MV-4-11 (cell line): ENCODE measurements at regions not wholly inside any gene's neighbourhood (a gene's known extent, or its start where the extent isn't known, plus 50 kb on each side); places are given as distances from the start of the nearest gene placed in this dataset.

Experiments used
- DNase-seq: peaks from one replicate; lab custom pipeline; 2025; lab: John Stamatoyannopoulos, UW

DNA sequence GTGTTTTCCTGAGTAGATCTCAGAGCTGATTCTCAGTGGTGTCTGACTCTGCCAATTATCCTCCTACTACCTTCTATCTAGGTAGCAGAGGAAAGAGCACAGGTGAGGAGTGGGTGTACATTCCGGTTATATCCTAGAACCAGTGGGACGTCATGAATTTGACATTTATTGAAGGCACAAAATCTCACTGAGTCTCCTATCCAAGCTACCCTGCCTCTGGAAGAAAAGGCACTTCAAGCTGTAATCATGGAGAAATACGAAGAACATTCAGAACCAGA lies 952.2 kb downstream of the TUSC7 start:
- no peak for DNase-seq

DNA sequence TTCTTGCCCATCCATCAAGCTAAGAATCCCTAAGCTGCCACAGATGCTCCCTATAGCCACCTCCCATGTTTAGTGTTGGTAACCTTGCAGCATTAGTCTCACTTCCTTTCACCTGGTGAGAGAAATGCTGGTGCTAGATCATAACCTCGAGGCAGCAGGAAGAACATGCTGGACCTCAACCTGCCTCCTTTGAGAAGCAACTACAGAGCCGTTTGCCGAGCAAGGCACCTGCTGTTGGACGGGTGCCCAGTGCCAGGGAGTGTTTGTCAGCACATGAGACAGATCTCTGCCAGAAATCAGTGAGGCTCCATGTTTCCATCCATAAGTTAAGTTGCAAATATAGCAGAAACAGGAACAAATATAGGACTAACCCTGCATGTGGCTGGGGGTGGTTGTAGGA lies 955.7 kb downstream of the TUSC7 start:
- DNase-seq = no peak

DNA sequence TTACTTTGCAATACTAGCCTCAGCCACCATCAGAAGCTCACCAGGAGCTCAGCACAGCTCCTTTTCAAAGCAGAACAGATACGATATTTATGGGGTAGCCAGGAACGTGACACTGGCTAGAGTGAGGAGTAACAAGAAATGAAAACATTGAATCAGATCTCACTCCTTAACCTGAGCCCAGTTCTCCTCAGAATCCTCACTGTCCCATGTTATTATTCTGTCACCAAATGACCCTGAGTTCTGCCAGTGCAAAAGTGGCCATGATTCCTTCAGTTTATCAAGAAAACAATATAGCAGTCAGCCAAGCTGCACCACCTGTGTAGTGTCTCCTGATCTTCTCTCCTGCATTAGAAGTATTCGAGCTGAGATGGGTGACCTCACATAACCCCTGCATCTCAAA lies 956.7 kb downstream of the TUSC7 start:
- no peak for DNase-seq

DNA sequence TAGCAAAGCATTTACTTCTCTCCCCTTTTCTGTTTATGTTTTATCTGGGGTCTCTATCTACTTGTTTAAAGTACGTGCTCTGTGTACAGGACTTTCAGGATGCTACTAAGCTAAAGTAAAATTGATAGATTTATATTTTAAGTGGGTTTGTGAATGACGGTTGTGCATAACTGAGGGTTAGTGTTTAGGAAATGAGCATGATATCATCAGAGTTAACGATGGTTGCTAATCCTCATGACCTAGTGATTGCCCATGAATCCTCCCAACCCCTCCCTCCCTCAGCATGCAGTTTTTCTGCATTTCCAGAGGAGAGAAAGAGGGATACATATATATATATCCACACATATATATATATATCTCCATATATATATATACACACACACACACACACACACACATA lies 957.2 kb downstream of the TUSC7 start:
- no peak for DNase-seq

DNA sequence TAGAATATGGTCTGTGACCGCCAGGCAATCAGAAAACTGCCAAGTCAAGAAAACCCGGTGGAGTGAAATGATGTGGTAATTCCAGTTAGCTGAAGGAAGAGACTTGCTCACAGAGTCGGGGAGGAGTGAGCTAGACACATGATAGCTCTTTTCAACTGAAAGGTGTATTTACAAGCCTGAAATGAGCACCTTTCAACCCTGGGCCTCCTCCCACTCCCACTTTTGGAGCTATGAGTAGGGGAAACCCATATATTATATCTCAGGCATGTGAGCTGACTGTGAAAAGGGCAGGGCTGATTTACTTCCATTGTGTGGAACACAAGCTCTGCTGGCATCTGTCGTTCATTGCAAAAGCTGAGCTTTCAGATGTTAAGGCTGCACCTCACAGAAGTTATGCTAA lies 960.2 kb downstream of the TUSC7 start:
- no peak for DNase-seq

DNA sequence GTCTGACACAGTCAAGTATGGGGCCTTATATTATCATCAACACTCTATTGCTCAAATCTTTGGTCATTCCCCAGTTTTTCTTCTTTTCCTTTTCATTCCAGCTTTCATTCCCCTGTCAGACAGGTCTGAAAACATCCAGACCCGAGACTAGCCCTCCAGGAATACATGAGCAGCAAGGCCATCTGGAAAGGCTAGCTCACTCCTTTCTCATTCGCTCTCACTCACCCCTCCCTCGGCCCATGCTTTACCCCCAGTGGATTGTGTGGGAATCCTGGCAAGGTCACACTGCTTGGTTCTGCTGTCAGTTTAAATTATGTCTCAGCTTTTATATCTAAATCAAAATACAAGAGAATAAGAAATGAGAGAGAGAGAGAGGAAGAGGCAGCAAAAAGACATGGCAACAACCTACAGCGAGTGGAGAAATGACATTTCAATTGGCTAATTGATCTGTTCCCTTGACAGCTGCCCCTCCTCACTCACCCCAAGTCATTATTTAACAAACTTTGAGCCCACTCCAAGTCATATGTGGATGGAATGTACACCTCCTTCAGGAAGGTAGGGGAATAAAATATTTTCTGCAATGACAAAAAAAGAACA lies 962.2 kb downstream of the TUSC7 start:
- DNase-seq = no peak

DNA sequence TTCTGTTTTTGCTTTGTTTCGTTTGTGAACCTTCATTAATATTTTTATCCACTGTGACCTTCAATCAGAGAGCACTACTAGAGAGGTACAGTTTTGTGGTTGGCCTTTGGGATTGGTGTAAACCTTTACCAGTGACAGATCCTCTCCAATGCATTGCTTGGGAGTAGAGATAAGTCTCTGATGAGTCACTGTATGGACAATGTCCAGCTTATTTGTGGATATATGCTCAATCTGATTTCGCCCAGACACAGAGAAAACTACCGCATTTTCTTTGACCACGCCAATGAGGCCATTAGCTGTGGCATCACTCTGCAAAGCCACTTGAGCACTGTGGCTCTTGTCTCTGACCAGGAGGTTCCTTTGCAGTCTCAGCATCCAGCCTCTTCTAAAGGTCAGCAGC lies 964.7 kb downstream of the TUSC7 start:
- no peak for DNase-seq

DNA sequence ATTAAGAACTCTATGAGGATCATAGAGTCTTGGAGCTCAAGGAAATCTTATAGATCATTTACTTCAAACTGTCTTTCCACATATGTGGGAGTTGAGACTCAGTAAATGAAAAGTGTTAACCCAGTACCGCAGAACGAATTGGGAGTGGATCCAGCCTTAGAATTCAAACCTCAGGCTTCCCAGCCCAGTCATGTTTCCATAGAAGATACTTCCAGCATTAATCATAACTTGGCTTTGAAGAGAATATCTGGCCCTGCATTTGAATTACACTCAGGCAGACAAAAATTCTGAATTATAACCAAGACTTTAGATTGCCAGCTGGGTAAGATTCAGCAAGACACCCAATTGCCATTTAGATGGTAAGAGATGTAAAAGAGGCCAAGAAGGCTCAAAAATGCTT lies 972.0 kb downstream of the TUSC7 start:
- no peak for DNase-seq

DNA sequence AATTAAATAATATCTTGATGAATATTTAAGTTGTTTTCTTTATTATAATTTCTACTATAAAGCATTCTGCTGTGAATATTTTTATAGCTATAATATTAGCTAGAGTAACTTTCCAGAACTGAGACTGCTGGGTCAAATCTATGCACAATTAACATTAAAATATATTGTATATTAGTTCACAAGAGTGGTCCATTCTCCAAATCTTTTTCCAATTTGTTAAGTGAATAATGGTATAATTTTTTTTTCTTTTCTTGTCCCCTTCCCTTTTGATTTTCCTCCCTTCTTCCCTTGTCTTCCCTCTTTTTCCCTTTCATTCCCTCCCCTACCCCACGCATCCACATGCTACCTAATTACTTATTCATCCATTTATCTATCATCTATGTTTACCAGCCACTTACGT lies 977.5 kb downstream of the TUSC7 start:
- DNase-seq = no peak

DNA sequence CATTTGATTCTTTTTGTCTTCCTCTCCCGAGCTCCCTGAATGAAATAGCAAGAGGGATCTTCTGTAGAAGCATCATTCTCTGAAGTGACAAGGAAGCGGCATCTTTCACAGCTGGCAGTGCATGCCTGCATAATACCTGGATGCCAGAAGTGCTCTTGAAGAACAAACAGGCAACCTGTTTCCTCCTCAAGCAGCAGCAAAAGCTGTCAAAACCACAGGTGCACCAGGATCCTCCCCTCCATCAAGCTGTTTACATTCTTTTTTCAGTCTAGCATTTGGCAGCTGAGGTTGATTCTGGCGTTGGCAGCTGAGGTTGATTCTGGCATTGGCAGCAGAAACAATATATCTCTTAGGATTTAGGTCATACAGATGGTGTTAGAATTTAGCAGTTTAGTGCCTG lies 979.0 kb downstream of the TUSC7 start:
- DNase-seq = no peak

DNA sequence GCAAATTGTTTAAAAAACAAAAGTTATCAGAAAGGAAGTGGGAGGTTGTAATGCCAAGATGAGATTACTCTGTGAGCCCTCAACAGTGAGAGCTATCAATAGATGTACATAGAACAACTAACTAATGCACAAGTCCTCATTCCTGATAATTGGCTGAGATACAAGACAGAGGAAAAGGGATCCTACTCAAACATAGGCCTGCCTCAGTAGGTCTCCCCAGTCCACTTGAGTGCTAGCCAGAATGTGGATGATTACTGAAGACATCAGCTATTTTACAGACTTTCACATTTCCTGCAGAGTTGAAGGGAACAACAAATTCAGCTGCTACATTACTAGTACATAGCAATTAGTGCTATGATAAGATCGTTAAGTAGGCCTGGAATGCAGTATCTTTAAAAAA lies 981.9 kb downstream of the TUSC7 start:
- no peak for DNase-seq

DNA sequence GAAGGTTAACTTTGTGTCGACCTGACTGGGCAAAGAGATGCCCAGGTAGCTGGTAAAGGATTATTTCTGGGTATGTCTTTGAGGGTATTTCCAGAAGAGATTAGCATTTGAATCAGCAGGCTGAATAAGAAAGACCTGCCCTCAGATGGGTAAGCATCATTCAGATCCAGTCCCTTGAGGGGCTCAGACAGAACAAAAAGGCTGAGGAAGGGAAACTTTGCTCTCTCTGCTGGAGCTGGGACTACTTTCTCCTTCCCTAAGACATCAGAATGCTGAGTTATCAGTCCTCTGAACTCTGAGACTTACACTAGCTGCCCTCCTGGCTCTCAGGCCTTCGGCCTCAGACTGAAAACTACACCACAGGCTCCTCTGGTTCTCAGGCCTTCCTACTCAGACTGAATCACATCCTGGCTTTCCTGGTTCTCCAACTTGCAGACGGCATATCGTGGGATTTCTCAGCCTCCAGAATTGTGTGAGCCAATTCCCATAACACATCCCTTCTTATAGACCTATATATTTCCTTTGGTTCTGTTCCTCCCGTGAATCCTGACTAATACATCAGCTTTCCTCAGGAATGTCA lies 982.9 kb downstream of the TUSC7 start:
- no peak for DNase-seq

DNA sequence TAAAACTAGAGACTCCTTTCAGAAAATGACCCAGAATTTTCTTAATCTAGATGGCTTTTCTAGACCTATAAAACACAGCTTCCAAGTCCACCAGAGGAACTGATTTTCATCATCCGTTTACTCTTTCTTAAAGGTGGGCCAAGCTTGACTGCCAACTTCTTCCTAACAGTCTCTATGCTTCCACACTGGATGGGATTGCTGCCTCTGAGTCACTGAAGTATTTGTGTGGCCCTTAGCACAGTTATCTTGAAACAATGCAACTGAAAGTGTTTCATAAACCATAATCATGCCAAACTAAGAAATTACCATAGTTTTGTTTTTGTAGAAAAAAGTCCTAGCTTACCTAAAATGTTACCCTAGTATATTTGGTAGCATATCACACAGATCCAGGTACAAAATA lies 985.7 kb downstream of the TUSC7 start:
- no peak for DNase-seq

DNA sequence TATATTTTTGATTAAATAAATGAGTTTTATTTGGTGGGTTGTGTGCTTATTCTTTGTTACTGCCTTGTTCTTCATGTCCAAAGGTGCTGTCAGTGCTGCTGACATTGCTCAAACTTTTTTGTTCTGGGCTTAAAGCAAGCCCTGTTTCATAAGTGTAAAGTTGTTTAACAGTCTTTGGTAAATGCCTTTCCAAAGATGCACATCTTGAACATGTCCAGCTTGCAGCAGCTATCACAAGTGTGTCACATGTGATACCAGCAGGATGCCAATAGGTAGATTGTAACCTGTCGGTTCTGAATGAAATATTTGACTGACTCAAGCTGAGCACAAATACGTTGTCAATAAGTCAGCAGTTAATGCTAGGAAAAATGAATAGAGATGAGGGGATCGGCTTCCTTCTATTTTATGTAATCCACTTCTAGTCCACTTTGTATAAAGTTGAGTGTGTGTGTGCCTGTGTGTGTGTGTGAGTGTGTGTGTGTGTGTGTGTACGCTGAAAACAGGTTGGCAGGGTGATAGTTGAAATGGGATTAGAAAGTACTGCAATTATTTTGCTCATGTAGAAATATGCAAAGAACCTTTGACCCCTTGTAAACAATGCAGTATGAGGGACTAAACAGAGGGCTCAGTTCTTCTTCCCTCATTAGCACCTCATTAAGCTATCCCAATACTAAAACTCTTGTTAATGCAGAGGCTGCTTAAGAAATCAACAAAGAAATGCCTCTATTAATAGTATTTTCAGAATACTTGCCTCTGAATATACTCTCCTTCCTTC lies 986.5 kb downstream of the TUSC7 start:
- no peak for DNase-seq

DNA sequence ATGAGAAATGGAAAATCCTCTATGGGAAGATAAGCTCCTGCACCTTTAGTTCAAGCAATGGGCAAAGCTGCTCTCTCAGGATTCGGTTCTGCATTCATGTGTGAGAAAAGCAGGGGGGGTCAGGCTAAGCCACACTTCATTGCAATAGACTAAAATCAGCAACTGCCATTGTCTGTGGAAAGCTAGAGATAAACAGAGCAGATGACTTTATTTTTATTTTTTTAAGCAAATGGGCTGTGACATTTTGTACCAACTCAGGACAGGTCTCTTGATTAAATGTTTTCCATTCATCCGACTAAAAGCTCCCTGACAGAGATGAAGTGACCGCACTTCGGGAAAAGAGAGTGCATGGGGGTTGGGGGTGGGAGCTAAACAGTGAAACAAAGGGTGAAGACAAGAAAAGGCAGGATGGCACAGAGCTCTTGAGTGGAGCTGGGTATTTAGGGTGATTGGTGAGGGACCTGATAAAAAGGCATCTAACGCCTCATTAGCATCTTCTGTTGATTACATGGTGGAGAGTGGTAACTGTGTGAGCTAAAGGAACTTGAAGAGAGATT lies 987.4 kb downstream of the TUSC7 start:
- DNase-seq = no peak

DNA sequence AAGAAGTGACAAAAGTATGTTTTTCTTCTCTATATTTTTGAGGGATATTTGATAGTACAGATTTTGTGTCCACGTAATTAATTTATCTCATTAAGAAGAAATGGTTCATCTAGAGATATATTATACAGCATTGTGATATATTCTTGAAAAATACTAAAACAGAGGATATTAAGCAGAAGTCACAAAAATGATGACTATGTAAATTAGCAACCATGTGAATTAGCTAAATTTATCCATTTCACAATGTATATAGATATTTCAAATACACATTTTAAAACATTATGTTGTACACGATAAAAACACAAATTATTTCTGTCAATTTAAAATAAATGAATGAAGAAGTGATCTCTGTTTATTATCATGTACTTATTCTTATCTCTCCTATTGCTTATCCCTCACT lies 989.5 kb downstream of the TUSC7 start:
- no peak for DNase-seq

DNA sequence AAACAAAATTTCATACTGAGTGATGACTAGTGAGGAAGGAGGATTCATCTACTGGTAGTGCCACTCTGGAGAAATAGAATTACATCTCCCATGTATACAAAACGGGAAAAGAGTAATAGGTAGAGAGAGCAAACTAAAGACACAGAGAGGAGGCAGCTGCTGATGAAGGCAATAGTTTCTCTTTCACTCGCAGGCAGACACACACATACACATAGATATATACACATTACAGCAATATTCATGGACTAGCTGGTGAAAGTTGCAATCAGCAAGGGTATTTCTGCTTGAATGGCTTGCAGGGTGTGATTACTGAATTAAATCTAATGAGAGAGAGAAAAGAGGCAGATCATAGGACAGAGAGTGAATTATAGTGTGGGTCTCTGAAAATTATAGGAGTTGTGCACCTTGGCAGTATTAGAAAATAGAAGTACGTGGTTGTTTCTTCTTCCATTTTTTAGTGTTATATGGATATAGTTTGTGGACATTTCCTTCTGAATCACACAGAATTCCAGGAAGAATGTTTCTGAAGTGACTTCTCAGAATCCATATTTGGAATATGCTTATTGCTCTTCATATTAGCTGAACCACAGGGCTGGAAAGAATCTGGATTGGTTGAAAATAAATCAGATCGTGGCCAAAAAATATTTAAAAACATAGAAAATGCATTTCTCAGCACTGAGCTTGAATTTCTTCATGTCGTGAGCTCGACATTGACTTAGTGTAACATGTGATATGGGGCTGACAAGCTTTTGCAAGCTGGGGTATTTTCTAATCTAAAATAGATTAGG lies 991.2 kb downstream of the TUSC7 start:
- no peak for DNase-seq

DNA sequence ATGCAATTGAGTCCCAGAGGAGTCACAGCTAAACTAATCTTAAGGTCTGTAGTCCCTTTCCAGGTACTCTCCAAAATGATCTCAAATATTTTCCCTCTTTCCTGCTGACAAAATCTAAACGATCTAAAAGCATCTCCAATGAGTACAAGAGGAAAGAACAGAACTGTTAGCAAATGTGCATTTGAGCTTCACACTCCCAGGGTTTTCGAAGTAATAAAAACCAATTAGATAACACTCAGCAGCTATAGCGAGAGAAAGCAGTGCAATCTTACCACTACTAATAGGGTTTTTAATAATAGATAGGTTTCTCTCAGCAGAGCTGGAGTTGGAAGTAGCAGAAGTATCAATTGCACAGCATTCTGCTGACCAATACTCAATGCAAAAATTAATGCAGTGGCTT lies 995.4 kb downstream of the TUSC7 start:
- DNase-seq = no peak

DNA sequence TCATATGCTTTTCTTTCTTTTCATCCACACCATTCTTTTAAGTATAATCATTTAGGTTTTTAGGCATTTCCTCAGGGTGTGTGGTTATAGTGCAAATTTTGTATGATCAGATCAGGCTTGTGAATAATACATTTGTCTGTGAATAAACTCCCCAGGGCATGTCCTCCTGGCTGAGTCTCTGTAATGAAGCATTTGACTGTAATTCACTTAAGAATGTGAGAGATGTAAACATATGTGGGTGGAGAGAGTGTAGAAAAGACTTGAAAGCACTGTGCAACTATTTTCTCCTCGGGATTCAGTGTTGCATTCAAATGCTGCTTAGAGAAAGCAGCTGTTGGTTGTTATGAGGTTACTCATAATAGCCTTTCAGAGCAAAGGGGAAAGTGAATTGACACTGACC lies 996.5 kb downstream of the TUSC7 start:
- DNase-seq = no peak

DNA sequence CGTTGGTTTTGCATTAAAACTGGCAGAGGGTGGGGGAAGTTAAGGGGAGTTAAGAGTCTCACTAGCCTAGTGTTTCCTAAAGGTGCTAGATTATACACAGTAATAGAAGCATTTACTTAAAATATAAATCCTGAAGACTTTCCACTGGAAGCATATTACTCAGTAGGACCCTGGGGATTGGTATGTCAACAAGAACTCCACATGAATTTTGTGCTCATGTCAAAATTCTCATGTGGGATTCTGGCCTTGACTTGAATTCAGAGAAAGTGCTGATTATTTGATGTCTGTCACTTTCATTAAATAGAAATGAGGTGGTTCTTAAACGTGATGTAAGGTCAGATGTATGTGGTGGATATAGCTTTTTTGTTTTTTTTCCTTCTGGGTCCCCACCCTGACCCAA lies 997.2 kb downstream of the TUSC7 start:
- DNase-seq = no peak

DNA sequence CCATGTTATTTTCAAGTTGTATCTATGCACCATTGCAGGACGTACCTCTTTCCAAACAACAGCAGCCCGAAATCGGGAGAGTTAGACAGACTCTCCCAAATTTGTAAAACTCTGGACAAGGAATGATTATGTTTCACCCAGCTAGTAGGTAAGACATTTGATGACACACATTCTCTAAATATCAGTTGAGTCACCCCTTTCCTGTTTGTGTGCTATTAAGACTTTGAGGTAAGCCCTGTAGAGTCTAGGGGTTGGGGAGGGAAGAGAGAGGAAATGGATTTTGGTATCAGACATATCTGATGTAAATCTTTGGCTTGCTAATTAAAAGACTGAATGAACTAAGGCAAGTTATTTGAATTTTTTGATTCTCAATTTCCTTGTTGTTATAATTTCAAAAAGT lies 999.0 kb downstream of the TUSC7 start:
- DNase-seq = no peak

DNA sequence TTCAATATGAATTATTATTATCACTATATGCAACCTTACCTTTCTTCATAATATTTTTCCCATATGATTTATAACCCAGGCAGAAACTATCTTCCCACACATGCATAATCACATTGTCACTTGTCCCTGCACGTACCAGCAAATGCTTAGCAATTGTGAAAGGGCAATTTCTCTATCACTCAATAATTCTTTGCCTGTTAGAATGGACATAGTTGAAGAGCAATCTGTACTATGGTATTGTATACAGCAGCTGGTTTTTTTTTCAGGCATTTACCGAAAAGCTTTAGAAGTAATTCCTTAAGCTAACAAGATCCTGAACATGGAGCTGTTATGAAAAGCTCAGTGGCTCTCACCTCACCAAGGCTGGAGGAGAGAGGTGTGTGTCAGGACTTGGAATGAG lies 999.5 kb downstream of the TUSC7 start:
- no peak for DNase-seq

DNA sequence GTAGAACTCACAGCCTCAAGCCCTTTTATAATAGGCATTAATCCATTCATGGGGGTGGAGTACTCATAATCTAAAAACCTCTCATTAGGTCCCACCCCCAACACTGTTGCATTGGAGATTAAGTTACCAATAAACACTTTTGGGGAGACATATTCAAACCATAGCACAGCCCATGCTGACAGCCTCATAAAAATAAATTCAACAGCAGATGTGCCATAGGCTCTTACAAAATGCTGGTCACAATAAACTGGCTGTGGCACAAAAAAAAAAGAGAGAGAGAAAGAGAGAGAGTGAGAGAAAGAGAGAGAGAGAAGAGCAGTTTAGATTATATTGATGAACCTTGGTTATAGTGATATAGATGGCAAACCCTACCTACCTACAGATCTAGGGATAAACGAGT lies 1000.9 kb downstream of the TUSC7 start:
- DNase-seq = no peak
